RWPE2 (cell line): ENCODE measurements at regions not wholly inside any gene's neighbourhood (a gene's known extent, or its start where the extent isn't known, plus 50 kb on each side); places are given as distances from the start of the nearest gene placed in this dataset.
A peak's percentile ranks its signal among the peaks of the same experiment; 100 is the strongest.

Experiments used
- ATAC-seq: fragments of 200-7000 bp; cut with Tn5 transposase; 3 replicates; pipeline ENCODE4 v1.9.1; 2021; ENCODE audit warnings: low read depth
- DNase-seq: peaks from one replicate; pipeline ENCODE4 v3.0.0-alpha.2; 2020; ENCODE audit warnings: low spot score
- H3K27ac ChIP-seq: fragments of 450-650 bp; 2 replicates; pipeline ENCODE4 v1.5.1; 2017; ENCODE audit warnings: mild to moderate bottlenecking; ENCODE audit not compliant: poor library complexity, severe bottlenecking
- H3K27me3 ChIP-seq: fragments of 250-450 bp; sonication (Bioruptor Pico); 2 replicates; pipeline ENCODE4 v1.5.1; 2021; ENCODE audit warnings: mild to moderate bottlenecking, moderate library complexity; ENCODE audit not compliant: insufficient read depth, poor library complexity, severe bottlenecking
- H3K36me3 ChIP-seq: fragments of 250-450 bp; sonication (Bioruptor Pico); 2 replicates; pipeline ENCODE4 v1.5.1; 2020; ENCODE audit warnings: low read depth, mild to moderate bottlenecking, moderate library complexity
- H3K4me1 ChIP-seq: fragments of 250-450 bp; sonication (Bioruptor Pico); 2 replicates; pipeline ENCODE4 v1.5.1; 2021; ENCODE audit warnings: mild to moderate bottlenecking, moderate library complexity; ENCODE audit not compliant: insufficient read depth, poor library complexity, severe bottlenecking
- H3K4me3 ChIP-seq: fragments of 250-450 bp; sonication (Bioruptor Pico); 2 replicates; pipeline ENCODE4 v1.5.1; 2021; ENCODE audit warnings: mild to moderate bottlenecking, moderate library complexity; ENCODE audit not compliant: severe bottlenecking
- H3K9me3 ChIP-seq: fragments of 250-450 bp; sonication (Bioruptor Pico); 2 replicates; pipeline ENCODE4 v1.5.1; 2021; ENCODE audit warnings: mild to moderate bottlenecking, moderate library complexity; ENCODE audit not compliant: severe bottlenecking
- TF ChIP-seq, protein P1 (sequence below): fragments of 450-650 bp; IDR thresholded peaks from one replicate; pipeline ENCODE4 v1.5.1; 2017; ENCODE audit warnings: mild to moderate bottlenecking, moderate library complexity; ENCODE audit not compliant: poor library complexity, severe bottlenecking

DNA sequence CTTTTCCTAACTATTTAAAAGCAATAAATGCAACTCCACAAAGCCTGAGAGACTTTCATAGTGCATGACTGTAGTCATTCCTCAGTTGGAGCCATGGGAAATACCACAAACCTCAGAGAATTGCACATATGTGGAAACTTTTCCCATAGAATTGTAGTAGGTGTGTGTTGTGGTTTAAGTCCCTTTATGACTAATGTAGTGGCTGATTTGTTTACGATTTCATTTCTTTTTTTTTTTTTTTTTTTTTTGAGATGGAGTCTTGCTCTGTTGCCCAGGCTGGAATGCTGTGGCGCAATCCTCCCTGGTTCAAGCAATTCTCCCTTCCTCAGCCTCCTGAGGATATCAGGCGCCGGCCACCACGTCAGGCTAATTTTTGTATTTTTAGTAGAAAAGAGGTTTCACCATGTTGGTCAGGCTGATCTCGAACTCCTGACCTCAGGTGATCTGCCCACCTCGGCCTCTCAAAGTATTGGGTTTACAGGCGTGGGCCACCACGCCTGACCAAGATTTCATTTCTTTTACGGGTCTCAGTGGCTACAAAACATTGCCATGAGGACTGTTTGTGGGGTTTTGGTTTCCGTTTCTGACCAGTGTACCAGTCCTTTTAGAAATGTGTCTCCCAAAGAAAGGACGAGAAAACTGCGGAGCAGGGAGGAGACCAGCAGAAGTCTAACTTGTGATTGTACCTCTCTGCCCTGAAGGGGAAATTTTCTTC lies 212.1 kb upstream of the MARCKS start:
- Histone ChIP-seq H3K36me3 (no peaks in the 10 kb centered on the region), H3K27ac (peak overlapping the region; percentile 93), H3K4me1 (peaks cover 37% of the 10 kb centered on the region), H3K27me3 (no peaks in the 10 kb centered on the region), H3K9me3 (no peaks in the 10 kb centered on the region), H3K4me3 (no peak overlapping the region)
- peak; percentile 64 for ATAC-seq
- DNase-seq = no peak
- TF ChIP-seq, protein P1, sequence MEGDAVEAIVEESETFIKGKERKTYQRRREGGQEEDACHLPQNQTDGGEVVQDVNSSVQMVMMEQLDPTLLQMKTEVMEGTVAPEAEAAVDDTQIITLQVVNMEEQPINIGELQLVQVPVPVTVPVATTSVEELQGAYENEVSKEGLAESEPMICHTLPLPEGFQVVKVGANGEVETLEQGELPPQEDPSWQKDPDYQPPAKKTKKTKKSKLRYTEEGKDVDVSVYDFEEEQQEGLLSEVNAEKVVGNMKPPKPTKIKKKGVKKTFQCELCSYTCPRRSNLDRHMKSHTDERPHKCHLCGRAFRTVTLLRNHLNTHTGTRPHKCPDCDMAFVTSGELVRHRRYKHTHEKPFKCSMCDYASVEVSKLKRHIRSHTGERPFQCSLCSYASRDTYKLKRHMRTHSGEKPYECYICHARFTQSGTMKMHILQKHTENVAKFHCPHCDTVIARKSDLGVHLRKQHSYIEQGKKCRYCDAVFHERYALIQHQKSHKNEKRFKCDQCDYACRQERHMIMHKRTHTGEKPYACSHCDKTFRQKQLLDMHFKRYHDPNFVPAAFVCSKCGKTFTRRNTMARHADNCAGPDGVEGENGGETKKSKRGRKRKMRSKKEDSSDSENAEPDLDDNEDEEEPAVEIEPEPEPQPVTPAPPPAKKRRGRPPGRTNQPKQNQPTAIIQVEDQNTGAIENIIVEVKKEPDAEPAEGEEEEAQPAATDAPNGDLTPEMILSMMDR = no peak

DNA sequence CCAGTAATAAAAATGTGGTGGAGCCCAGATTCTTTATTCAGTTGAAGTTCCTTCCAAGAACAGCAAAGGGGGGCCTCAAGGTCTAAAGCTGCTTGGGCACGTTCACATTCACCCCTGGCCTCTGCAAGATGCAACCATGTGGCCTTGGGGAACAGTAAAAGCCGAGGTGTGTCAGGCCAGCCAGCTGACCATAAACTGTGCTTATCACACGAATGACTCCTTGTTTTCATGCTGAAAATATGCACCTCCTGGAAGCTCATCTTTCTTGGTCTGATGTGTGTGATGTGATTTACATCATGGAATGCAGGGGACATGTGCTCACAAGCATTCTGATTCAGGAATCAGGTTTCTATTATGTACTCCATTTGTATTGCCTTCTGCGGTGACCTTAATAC lies 211.6 kb upstream of the MARCKS start:
- Histone ChIP-seq H3K27ac (peak overlapping the region; percentile 93), H3K4me1 (peaks cover 39% of the 10 kb centered on the region), H3K27me3 (no peaks in the 10 kb centered on the region), H3K9me3 (no peaks in the 10 kb centered on the region), H3K4me3 (no peak overlapping the region), H3K36me3 (no peaks in the 10 kb centered on the region)
- ATAC-seq (peak; percentile 85), DNase-seq (peak; percentile 83)
- TF ChIP-seq, protein P1 = no peak

- H3K27me3 ChIP-seq = no peaks in the 10 kb centered on the region
- peak overlapping the region; percentile 93 for H3K27ac ChIP-seq
- peak; percentile 1; the same call in 1 of the 3 replicates for ATAC-seq
- no peaks in the 10 kb centered on the region for H3K36me3 ChIP-seq
- no peaks in the 10 kb centered on the region for H3K9me3 ChIP-seq
- H3K4me1 ChIP-seq = peaks cover 39% of the 10 kb centered on the region
- DNase-seq = no peak
- TF ChIP-seq, protein P1 = no peak
- no peak overlapping the region for H3K4me3 ChIP-seq
Observed at GRCh38 chr6:113645986-113646385, 211.2 kb upstream of the MARCKS start.

DNA sequence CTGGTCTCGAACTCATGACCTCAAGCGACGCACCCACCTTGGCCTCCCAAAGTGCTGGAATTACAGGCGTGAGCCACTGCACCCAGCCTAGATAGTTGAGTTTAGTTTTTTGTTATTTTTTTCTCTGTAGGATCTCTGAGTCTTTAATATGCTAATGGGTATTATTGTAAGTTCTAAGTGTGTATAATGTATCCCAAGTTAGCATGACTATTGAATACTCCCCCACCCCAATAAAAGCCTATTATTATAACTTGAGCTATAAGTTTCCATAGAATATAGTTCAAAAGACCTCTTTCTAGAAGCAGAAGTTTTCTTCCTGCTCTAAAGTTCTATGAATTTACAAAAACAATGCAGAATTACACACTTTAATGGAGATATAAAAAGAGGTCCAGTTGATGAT lies 210.4 kb upstream of the MARCKS start:
- Histone ChIP-seq H3K27ac (no peak overlapping the region), H3K9me3 (no peaks in the 10 kb centered on the region), H3K27me3 (no peaks in the 10 kb centered on the region), H3K36me3 (no peaks in the 10 kb centered on the region), H3K4me3 (no peak overlapping the region), H3K4me1 (peaks cover 39% of the 10 kb centered on the region)
- ATAC-seq = no peak
- no peak for DNase-seq
- TF ChIP-seq, protein P1 = no peak
